HepG2 (cell line): ENCODE measurements at regions not wholly inside any gene's neighbourhood (a gene's known extent, or its start where the extent isn't known, plus 50 kb on each side); places are given as distances from the start of the nearest gene placed in this dataset.

Experiments used
- ATAC-seq: fragments of 200-7000 bp; cut with Tn5 transposase; 3 replicates; pipeline ENCODE4 v1.9.1; 2020; ENCODE audit warnings: mild to moderate bottlenecking, moderate library complexity
- BruUV-seq: library from RNA; stranded (reverse); fragments of 400-500 nt; replicated peaks from 2 replicates; lab custom pipeline; 2021; lab: Mats Ljungman, UMichigan
- CTCF ChIA-PET: fragments of 300-600 bp; formaldehyde crosslinking; extraction: SDS; loops from one replicate; lab custom pipeline; 2021; ENCODE audit warnings: low total read pairs, inconsistent platforms, low intra/inter-chr PET ratio; lab: Yijun Ruan, JAX
- POLR2A ChIA-PET: fragments of 350-600 bp; sonication (Branson Sonifier 250); formaldehyde crosslinking; loops from one replicate; lab custom pipeline; 2020; ENCODE audit warnings: antibody characterized with exemption, inconsistent platforms; lab: Yijun Ruan, JAX
- DNase-seq: peaks from one replicate; pipeline ENCODE4 v3.0.0-alpha.2; 2015; ENCODE audit warnings: low spot score
- FAIRE-seq: peaks from 3 replicates; lab custom pipeline; 2011; peaks lifted over from hg19 to GRCh38; lab: Jason Lieb, UNC
- H2AFZ ChIP-seq: one replicate; pipeline ENCODE4 v1.6.1; 2011; ENCODE audit warnings: low read length, inconsistent platforms
- H3K27ac ChIP-seq: fragments of 300-600 bp; 3 replicates; pipeline ENCODE4 v1.8.0; 2011; ENCODE audit warnings: mixed run types, mild to moderate bottlenecking, mixed read lengths, low read length, inconsistent platforms; ENCODE audit not compliant: insufficient read depth; ENCODE audit errors: extremely low read length
- H3K27me3 ChIP-seq, 2 experiments: fragments of 200-600 bp in 1 of 2; 2 replicates in 1 of 2; 3 replicates in 1 of 2; pipeline versions ENCODE4 v1.6.0 to v1.8.0; 2011; ENCODE audit warnings: low read length in 2 of 2, mild to moderate bottlenecking in 2 of 2, moderate library complexity in 2 of 2, inconsistent platforms in 1 of 2; ENCODE audit not compliant: insufficient read depth in 2 of 2, control insufficient read depth in 1 of 2
- H3K36me3 ChIP-seq, 2 experiments: fragments of 200-600 bp in 1 of 2; replicated peaks in 1 of 2; 2 replicates in 1 of 2; 3 replicates in 1 of 2; pipeline versions ENCODE4 v1.5.1 to v1.8.0; 2011; ENCODE audit warnings: low read length in 2 of 2, inconsistent platforms in 1 of 2; ENCODE audit not compliant: insufficient read depth in 2 of 2, control insufficient read depth in 1 of 2
- H3K4me1 ChIP-seq: 2 replicates; pipeline ENCODE4 v1.5.1; 2012; ENCODE audit warnings: low read length, inconsistent platforms; ENCODE audit not compliant: insufficient read depth
- H3K4me2 ChIP-seq: 2 replicates; pipeline ENCODE4 v1.6.0; 2011; ENCODE audit warnings: low read depth, low read length, inconsistent platforms
- H3K4me3 ChIP-seq, 3 experiments: fragments of 200-600 bp in 1 of 3; sonication (generic), shearing (Covaris generic) in 1 of 3; replicated peaks in 1 of 3; 2 replicates each; pipeline ENCODE4 v1.5.1; 2011 to 2016; ENCODE audit warnings: low read length in 3 of 3, inconsistent platforms in 2 of 3, low read depth in 2 of 3, mild to moderate bottlenecking in 2 of 3, control low read depth in 1 of 3, mixed read lengths in 1 of 3; ENCODE audit not compliant: insufficient read depth in 1 of 3
- H3K79me2 ChIP-seq: one replicate; pipeline ENCODE4 v1.6.1; 2011; ENCODE audit warnings: low read length, inconsistent platforms; ENCODE audit not compliant: insufficient read depth
- H3K9ac ChIP-seq: 2 replicates; pipeline ENCODE4 v1.6.0; 2011; ENCODE audit warnings: mild to moderate bottlenecking, low read depth, low read length, inconsistent platforms; ENCODE audit not compliant: insufficient read depth
- H3K9me3 ChIP-seq: 2 replicates; pipeline ENCODE4 v1.5.1; 2012; ENCODE audit warnings: mild to moderate bottlenecking, low read length
- H4K20me1 ChIP-seq: 2 replicates; pipeline ENCODE4 v1.6.0; 2011; ENCODE audit warnings: inconsistent platforms, mild to moderate bottlenecking, low read length, moderate library complexity; ENCODE audit not compliant: insufficient read depth
- FOXA3 ChIP-seq: IDR thresholded peaks from 2 replicates; pipeline ENCODE4 v1.6.1; 2016; ENCODE audit warnings: missing genetic modification reagents, missing compliant biosample characterization
- SALL1 ChIP-seq: sonication (generic); formaldehyde crosslinking; IDR thresholded peaks from 2 replicates; pipeline ENCODE4 v1.8.0; 2022; ENCODE audit warnings: mild to moderate bottlenecking, missing genetic modification reagents
- ZNF703 ChIP-seq: sonication (generic); formaldehyde crosslinking; IDR thresholded peaks from 2 replicates; pipeline ENCODE4 v1.5.1; 2020; ENCODE audit warnings: missing genetic modification reagents, mild to moderate bottlenecking, moderate library complexity, borderline replicate concordance
- WGBS: methylation state at CpG from one replicate; pipeline ENCODE4 v1.1.6; 2017; ENCODE audit warnings: low lambda C conversion rate; 5-methylcytosine and 5-hydroxymethylcytosine counted together
- in situ Hi-C: cut with HindIII; loops from 2 replicates; pipeline ENCODE4 v1.10.0; 2017; ENCODE audit warnings: low pct_unique_long_range_greater_than_20kb; ENCODE audit not compliant: extremely low pct_ligation_motif_present
- intact Hi-C: fragments of 100-400 bp; cut with micrococcal nuclease; formaldehyde crosslinking; loops from one replicate; pipeline ENCODE4 v1.10.0; 2022; ENCODE audit not compliant: unreplicated experiment
- TF ChIP-seq, protein P1 (sequence below): sonication (generic); formaldehyde crosslinking; IDR thresholded peaks from 2 replicates; pipeline ENCODE4 v1.4.0; 2020; ENCODE audit warnings: mild to moderate bottlenecking, missing genetic modification reagents, borderline replicate concordance

DNA sequence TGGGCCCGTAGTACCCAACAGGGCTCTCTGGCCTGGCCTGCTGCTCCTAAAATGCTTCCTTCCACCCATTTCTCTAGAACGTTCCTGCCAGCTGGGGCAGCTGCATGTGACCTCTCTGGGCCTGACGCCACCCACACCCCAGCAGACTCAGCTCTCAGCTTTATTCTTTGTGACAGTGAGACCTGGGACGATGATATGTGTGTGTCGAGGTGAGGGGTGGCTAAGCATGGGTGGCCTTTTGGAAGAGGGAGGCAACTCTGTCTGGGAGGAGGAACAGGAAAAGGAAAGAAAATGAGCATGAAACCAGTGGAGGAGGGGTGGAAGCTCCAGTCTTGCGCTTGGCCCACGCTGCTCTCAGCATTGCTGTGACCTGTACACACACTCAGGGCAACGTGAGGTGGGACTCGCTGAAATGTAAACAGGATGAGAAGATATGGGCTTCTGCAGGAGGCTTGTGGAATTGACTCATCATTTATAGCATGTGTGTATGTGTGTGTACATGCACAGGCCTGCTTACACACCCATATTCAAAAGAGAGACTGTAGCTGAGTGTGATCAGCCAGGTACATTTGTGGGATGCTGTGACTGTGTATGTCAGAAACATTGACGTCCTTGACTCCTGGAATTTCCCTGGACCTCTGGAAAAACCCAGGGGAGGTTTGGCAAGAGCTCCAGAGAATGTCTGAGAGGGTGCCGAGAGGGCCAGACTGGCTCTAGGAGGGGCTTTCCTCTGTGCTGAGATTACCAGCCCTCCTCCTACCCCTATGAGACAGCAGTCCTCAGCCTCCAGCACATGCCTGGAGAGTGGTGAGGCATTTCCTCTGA is 137.9 kb downstream of the PJA1 start:
- intact Hi-C loops = no loop called here
- DNase-seq = no peak
- no peaks in the 10 kb centered on the region for H3K9me3 ChIP-seq
- no peak overlapping the region for H3K27ac ChIP-seq
- peak; percentile 50 for ATAC-seq
- peaks cover 23% of the 10 kb centered on the region; the same call in 1 of the 2 replicates for H3K4me1 ChIP-seq
- no peak overlapping the region for H2AFZ ChIP-seq
- H3K4me3 ChIP-seq = no peak overlapping the region
- H4K20me1 ChIP-seq = no peaks in the 10 kb centered on the region
- CTCF ChIA-PET = no interaction called here
- WGBS = 3% methylated on average over 6 of the region's 11 CpGs
- no peaks in the 10 kb centered on the region for H3K79me2 ChIP-seq
- FAIRE-seq = no peak
- in situ Hi-C loops = no loop called here
- peak overlapping the region; percentile 27; the same call in 1 of the 2 replicates for H3K4me2 ChIP-seq
- BruUV-seq = no TSS peak
- H3K9ac ChIP-seq = no peak overlapping the region
- POLR2A ChIA-PET = interaction anchor here (1.2 kb wide), 1 partner anchor 199 kb away, joined by 3 read pairs; the partner anchor contains the start of gene EFNB1
- TF ChIP-seq ZNF703 (CRISPR knock-in tag) (no peak), SALL1 (CRISPR knock-in tag) (0 out of 2 replicates have a peak, but pooled peaks have one; percentile 18), FOXA3 (CRISPR knock-in tag) (peak; percentile 32; the same call in 1 of the 2 replicates)
- TF ChIP-seq, protein P1, sequence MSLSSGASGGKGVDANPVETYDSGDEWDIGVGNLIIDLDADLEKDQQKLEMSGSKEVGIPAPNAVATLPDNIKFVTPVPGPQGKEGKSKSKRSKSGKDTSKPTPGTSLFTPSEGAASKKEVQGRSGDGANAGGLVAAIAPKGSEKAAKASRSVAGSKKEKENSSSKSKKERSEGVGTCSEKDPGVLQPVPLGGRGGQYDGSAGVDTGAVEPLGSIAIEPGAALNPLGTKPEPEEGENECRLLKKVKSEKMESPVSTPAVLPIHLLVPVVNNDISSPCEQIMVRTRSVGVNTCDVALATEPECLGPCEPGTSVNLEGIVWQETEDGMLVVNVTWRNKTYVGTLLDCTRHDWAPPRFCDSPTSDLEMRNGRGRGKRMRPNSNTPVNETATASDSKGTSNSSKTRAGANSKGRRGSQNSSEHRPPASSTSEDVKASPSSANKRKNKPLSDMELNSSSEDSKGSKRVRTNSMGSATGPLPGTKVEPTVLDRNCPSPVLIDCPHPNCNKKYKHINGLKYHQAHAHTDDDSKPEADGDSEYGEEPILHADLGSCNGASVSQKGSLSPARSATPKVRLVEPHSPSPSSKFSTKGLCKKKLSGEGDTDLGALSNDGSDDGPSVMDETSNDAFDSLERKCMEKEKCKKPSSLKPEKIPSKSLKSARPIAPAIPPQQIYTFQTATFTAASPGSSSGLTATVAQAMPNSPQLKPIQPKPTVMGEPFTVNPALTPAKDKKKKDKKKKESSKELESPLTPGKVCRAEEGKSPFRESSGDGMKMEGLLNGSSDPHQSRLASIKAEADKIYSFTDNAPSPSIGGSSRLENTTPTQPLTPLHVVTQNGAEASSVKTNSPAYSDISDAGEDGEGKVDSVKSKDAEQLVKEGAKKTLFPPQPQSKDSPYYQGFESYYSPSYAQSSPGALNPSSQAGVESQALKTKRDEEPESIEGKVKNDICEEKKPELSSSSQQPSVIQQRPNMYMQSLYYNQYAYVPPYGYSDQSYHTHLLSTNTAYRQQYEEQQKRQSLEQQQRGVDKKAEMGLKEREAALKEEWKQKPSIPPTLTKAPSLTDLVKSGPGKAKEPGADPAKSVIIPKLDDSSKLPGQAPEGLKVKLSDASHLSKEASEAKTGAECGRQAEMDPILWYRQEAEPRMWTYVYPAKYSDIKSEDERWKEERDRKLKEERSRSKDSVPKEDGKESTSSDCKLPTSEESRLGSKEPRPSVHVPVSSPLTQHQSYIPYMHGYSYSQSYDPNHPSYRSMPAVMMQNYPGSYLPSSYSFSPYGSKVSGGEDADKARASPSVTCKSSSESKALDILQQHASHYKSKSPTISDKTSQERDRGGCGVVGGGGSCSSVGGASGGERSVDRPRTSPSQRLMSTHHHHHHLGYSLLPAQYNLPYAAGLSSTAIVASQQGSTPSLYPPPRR (CRISPR knock-in tag) = no peak
- no peaks in the 10 kb centered on the region for H3K36me3 ChIP-seq
- no peaks in the 10 kb centered on the region for H3K27me3 ChIP-seq
